H1 (cell line): ENCODE measurements at regions not wholly inside any gene's neighbourhood (a gene's known extent, or its start where the extent isn't known, plus 50 kb on each side); places are given as distances from the start of the nearest gene placed in this dataset.

Experiments used
- CEBPB ChIP-seq: IDR thresholded peaks from 2 replicates; pipeline ENCODE4 v1.6.1; 2012; ENCODE audit warnings: low read depth, low read length
- CTBP2 ChIP-seq: IDR thresholded peaks from 2 replicates; pipeline ENCODE4 v1.7.0; 2011; ENCODE audit warnings: borderline replicate concordance, mild to moderate bottlenecking, moderate library complexity, mixed read lengths, low read length; ENCODE audit not compliant: insufficient read depth, insufficient read length
- TAF7 ChIP-seq: optimal IDR thresholded peaks from 2 replicates; pipeline ENCODE3; 2011; ENCODE audit warnings: low read depth, mild to moderate bottlenecking, inconsistent platforms, low read length, moderate library complexity, borderline replicate concordance
- YY1 ChIP-seq: IDR thresholded peaks from 2 replicates; pipeline ENCODE4 v1.6.1; 2011; ENCODE audit warnings: low read depth, mild to moderate bottlenecking, low read length

DNA sequence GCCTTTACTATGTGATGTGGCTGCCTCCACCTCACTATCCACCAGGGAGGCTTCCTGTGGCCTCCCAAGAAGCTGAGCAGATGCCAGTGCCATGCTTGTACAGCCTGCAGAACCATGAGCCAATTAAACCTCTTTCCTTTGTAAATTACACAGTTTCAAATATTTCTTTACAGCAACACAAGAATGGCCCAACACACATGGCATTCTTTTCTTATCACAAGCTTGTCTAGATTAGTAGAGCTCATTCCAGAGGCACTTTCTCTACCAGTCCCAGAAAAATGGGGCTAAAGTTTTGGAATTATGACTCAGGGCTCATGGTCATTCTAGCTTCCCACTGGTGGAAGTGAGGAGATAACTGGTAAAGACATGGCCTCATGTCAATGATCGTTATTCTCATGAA is 655.2 kb downstream of the LMO4 start (continued):
- TF ChIP-seq CEBPB = no peak
- no peak for TF ChIP-seq TAF7
- no peak for TF ChIP-seq CTBP2
- TF ChIP-seq YY1 = no peak
